ENCODE measurements at regions not wholly inside any gene's neighbourhood (a gene's known extent, or its start where the extent isn't known, plus 50 kb on each side); places are given as distances from the start of the nearest gene placed in this dataset.

GRCh38 chr5:86968301-86968753, 299.4 kb upstream of the RASA1 start:
- TF ChIP-seq, protein P1, sequence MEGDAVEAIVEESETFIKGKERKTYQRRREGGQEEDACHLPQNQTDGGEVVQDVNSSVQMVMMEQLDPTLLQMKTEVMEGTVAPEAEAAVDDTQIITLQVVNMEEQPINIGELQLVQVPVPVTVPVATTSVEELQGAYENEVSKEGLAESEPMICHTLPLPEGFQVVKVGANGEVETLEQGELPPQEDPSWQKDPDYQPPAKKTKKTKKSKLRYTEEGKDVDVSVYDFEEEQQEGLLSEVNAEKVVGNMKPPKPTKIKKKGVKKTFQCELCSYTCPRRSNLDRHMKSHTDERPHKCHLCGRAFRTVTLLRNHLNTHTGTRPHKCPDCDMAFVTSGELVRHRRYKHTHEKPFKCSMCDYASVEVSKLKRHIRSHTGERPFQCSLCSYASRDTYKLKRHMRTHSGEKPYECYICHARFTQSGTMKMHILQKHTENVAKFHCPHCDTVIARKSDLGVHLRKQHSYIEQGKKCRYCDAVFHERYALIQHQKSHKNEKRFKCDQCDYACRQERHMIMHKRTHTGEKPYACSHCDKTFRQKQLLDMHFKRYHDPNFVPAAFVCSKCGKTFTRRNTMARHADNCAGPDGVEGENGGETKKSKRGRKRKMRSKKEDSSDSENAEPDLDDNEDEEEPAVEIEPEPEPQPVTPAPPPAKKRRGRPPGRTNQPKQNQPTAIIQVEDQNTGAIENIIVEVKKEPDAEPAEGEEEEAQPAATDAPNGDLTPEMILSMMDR (IDR thresholded peaks at IDR 0.05): peak; percentile 59
- TF ChIP-seq EZH2 (IDR thresholded peaks at IDR 0.05; ENCODE audit: borderline replicate concordance, insufficient read depth, low read depth, low read length, poor library complexity, severe bottlenecking): no peak

Data from B cell (primary cell).